GM23338 (cell line): ENCODE measurements at regions not wholly inside any gene's neighbourhood (a gene's known extent, or its start where the extent isn't known, plus 50 kb on each side); places are given as distances from the start of the nearest gene placed in this dataset.

Experiments
- ATAC-seq: fragments of 200-7000 bp; cut with Tn5 transposase; 3 replicates; pipeline ENCODE4 v1.9.1; 2020
- DNase-seq: peaks from one replicate; pipeline ENCODE4 v3.0.0-alpha.2; 2015; ENCODE audit warnings: low spot score
- H2AFZ ChIP-seq: fragments of 200-600 bp; sonication (generic); 2 replicates; pipeline ENCODE4 v1.8.0; 2016; ENCODE audit warnings: antibody characterized with exemption, mild to moderate bottlenecking, moderate library complexity
- H3F3A ChIP-seq: fragments of 200-600 bp; sonication (generic); replicated peaks from 2 replicates; pipeline ENCODE4 v1.8.0; 2017; ENCODE audit warnings: antibody characterized with exemption, mixed run types, low read depth
- H3K27ac ChIP-seq: fragments of 200-600 bp; sonication (generic); 2 replicates; pipeline ENCODE4 v1.6.1; 2016; ENCODE audit warnings: low read depth
- H3K27me3 ChIP-seq: fragments of 200-600 bp; sonication (generic); 2 replicates; pipeline ENCODE4 v1.8.0; 2016; ENCODE audit warnings: mild to moderate bottlenecking, mixed run types, moderate library complexity; ENCODE audit not compliant: insufficient read depth
- H3K36me3 ChIP-seq: fragments of 200-600 bp; sonication (generic); 2 replicates; pipeline ENCODE4 v1.8.0; 2016; ENCODE audit warnings: mild to moderate bottlenecking; ENCODE audit not compliant: insufficient read depth
- H3K4me1 ChIP-seq: fragments of 200-600 bp; sonication (generic); 2 replicates; pipeline ENCODE4 v1.8.0; 2016; ENCODE audit warnings: mild to moderate bottlenecking, moderate library complexity; ENCODE audit not compliant: insufficient read depth
- H3K4me2 ChIP-seq: fragments of 200-600 bp; sonication (generic); 2 replicates; pipeline ENCODE4 v1.7.1; 2017; ENCODE audit warnings: mixed run types
- H3K4me3 ChIP-seq: fragments of 200-600 bp; sonication (generic); 2 replicates; pipeline ENCODE4 v1.6.1; 2016; ENCODE audit warnings: mixed run types
- H3K79me2 ChIP-seq: fragments of 200-600 bp; sonication (generic); replicated peaks from 2 replicates; pipeline ENCODE4 v1.8.0; 2017; ENCODE audit warnings: mild to moderate bottlenecking; ENCODE audit not compliant: insufficient read depth
- H3K9me2 ChIP-seq: fragments of 200-600 bp; sonication (generic); 2 replicates; pipeline ENCODE4 v1.8.0; 2017; ENCODE audit not compliant: insufficient read depth
- H4K20me1 ChIP-seq: fragments of 200-600 bp; sonication (generic); replicated peaks from 2 replicates; pipeline ENCODE4 v1.8.0; 2017; ENCODE audit warnings: mild to moderate bottlenecking; ENCODE audit not compliant: insufficient read depth
- H3K27ac Mint-ChIP-seq: 2 replicates; pipeline ENCODE4 v1.8.0; 2020; ENCODE audit warnings: inconsistent platforms, mild to moderate bottlenecking, moderate library complexity, mixed read lengths
- H3K27me3 Mint-ChIP-seq: 3 replicates; pipeline ENCODE4 v1.8.0; 2022; ENCODE audit warnings: low read depth, mild to moderate bottlenecking, moderate library complexity, mixed read lengths, inconsistent platforms; ENCODE audit not compliant: insufficient read depth, poor library complexity
- H3K36me3 Mint-ChIP-seq: 3 replicates; pipeline ENCODE4 v1.8.0; 2021; ENCODE audit warnings: low read depth, mild to moderate bottlenecking, inconsistent platforms, moderate library complexity, mixed read lengths
- H3K4me1 Mint-ChIP-seq: 3 replicates; pipeline ENCODE4 v1.8.0; 2020; ENCODE audit warnings: mild to moderate bottlenecking, inconsistent platforms, mixed read lengths
- H3K4me3 Mint-ChIP-seq: 3 replicates; pipeline ENCODE4 v1.8.0; 2021; ENCODE audit warnings: moderate library complexity, mild to moderate bottlenecking, inconsistent platforms, mixed read lengths
- H3K9me3 Mint-ChIP-seq: 3 replicates; pipeline ENCODE4 v1.8.0; 2020; ENCODE audit warnings: moderate library complexity, mild to moderate bottlenecking, inconsistent platforms, mixed read lengths
- EZH2 ChIP-seq: fragments of 200-600 bp; sonication (generic); IDR thresholded peaks from one replicate; pipeline ENCODE4 v1.8.0; 2017; ENCODE audit warnings: antibody characterized with exemption, mild to moderate bottlenecking, low read depth; ENCODE audit not compliant: unreplicated experiment
- JUNB ChIP-seq: IDR thresholded peaks from one replicate; pipeline ENCODE4 v1.6.1; 2016; ENCODE audit warnings: antibody characterized with exemption; ENCODE audit not compliant: unreplicated experiment
- ZNF114 ChIP-seq: fragments of 250-450 bp; sonication (Bioruptor Pico); IDR thresholded peaks from 2 replicates; pipeline ENCODE4 v1.5.0; 2020; ENCODE audit warnings: mild to moderate bottlenecking, moderate library complexity
- ZNF331 ChIP-seq: fragments of 250-450 bp; sonication (Bioruptor Pico); IDR thresholded peaks from 2 replicates; pipeline ENCODE4 v1.5.0; 2020; ENCODE audit warnings: low read depth, mild to moderate bottlenecking, moderate library complexity
- TF ChIP-seq, protein P1 (sequence below): IDR thresholded peaks from one replicate; pipeline ENCODE4 v1.6.1; 2018; ENCODE audit warnings: antibody characterized with exemption; ENCODE audit not compliant: unreplicated experiment
- TF ChIP-seq, protein P2 (sequence below): IDR thresholded peaks from 2 replicates; pipeline ENCODE4 v1.6.1; 2016; ENCODE audit warnings: antibody characterized with exemption
- TF ChIP-seq, protein P3 (sequence below), 2 experiments: fragments of 200-600 bp in 1 of 2; sonication (generic) in 1 of 2; conservative IDR thresholded peaks; 2 replicates each; pipeline versions ENCODE4 v1.5.1 to v1.6.1; 2016 to 2017; ENCODE audit warnings: antibody characterized with exemption in 2 of 2, low read depth in 2 of 2, mild to moderate bottlenecking in 2 of 2, moderate library complexity in 1 of 2
- TF ChIP-seq, protein P4 (sequence below): fragments of 250-450 bp; sonication (Bioruptor Pico); IDR thresholded peaks from 2 replicates; pipeline ENCODE4 v1.5.0; 2020; ENCODE audit warnings: mild to moderate bottlenecking, moderate library complexity

DNA sequence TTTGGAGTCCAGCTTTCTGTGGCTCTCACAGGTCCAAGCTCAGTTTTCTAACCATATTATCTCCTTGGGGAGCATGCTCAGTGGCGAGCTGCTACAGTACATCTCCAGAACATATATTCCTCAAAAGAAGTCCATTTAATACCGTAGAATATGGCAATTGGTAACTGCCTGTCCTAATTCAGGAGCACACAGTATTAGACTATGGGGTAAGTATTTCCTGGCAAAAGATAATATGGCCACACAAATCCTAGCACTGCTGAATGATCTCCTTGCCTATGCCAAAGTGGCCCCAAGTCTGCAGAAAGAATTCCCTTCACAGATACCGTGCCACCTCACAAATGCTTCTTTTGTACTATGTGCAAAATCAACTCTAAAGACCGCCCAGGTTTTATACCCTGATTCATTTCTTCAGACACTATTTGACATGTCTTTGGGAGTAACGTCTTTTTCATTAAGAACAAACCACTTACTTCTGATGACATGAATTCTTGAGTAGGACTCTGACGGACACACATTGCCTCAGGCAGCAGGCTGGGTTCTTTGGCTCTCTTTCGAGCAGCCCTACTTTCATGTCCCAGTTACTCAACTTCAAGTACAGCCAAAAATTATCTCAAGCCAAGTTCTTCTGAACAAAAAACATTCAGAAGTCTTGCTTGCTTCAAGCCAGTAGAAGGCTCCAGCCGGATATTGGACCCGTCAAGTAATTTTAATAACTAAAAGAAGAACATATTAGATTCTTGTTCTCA is 368.3 kb upstream of the DCBLD2 start:
- Histone ChIP-seq H3K4me2 (no peak overlapping the region), H3K79me2 (no peaks in the 10 kb centered on the region), H3K27ac (no peak overlapping the region), H3K36me3 (no peaks in the 10 kb centered on the region), H3K4me3 (no peak overlapping the region), H2AFZ (no peak overlapping the region), H3F3A (no peaks in the 10 kb centered on the region), H3K27me3 (no peaks in the 10 kb centered on the region), H4K20me1 (no peaks in the 10 kb centered on the region), H3K9me2 (0 out of 2 replicates have a peak, but pooled peaks cover 3% of the 10 kb centered on the region), H3K4me1 (no peaks in the 10 kb centered on the region)
- Mint-ChIP-seq H3K9me3 (no peaks in the 10 kb centered on the region; the same call in 1 of the 3 replicates), H3K4me3 (no peak overlapping the region), H3K27ac (no peak overlapping the region), H3K27me3 (no peaks in the 10 kb centered on the region), H3K36me3 (no peaks in the 10 kb centered on the region), H3K4me1 (no peaks in the 10 kb centered on the region)
- ATAC-seq (no peak), DNase-seq (no peak)
- TF ChIP-seq, protein P1, sequence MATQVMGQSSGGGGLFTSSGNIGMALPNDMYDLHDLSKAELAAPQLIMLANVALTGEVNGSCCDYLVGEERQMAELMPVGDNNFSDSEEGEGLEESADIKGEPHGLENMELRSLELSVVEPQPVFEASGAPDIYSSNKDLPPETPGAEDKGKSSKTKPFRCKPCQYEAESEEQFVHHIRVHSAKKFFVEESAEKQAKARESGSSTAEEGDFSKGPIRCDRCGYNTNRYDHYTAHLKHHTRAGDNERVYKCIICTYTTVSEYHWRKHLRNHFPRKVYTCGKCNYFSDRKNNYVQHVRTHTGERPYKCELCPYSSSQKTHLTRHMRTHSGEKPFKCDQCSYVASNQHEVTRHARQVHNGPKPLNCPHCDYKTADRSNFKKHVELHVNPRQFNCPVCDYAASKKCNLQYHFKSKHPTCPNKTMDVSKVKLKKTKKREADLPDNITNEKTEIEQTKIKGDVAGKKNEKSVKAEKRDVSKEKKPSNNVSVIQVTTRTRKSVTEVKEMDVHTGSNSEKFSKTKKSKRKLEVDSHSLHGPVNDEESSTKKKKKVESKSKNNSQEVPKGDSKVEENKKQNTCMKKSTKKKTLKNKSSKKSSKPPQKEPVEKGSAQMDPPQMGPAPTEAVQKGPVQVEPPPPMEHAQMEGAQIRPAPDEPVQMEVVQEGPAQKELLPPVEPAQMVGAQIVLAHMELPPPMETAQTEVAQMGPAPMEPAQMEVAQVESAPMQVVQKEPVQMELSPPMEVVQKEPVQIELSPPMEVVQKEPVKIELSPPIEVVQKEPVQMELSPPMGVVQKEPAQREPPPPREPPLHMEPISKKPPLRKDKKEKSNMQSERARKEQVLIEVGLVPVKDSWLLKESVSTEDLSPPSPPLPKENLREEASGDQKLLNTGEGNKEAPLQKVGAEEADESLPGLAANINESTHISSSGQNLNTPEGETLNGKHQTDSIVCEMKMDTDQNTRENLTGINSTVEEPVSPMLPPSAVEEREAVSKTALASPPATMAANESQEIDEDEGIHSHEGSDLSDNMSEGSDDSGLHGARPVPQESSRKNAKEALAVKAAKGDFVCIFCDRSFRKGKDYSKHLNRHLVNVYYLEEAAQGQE = no peak

DNA sequence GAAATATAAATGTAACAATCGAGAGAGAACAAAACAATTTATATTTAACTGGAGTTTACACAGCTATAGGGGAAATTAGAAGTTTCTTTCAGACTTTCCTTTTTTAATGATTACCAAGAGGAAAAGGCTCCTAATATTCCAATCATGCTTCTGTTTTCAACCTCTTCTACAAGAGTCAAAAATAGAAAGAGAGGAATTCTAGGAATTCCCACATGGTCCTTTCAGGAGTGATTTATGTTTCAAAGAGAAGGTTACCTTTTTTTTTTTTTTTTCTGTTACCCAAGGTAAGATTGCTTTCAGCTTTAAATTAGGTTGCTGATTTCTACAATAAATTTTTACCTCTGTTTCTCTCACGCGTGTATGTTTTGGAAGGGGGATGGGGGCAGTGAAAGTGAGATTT is 355.3 kb upstream of the DCBLD2 start:
- Histone ChIP-seq H3K36me3 (no peaks in the 10 kb centered on the region), H3K27ac (no peak overlapping the region), H3K9me2 (peaks cover 9% of the 10 kb centered on the region; the same call in 1 of the 2 replicates), H3K4me2 (peak overlapping the region; percentile 15; the same call in 1 of the 2 replicates), H2AFZ (no peak overlapping the region), H3K4me3 (no peak overlapping the region), H4K20me1 (no peaks in the 10 kb centered on the region), H3K4me1 (peaks cover 8% of the 10 kb centered on the region; the same call in 1 of the 2 replicates), H3K79me2 (no peaks in the 10 kb centered on the region), H3F3A (no peaks in the 10 kb centered on the region), H3K27me3 (no peaks in the 10 kb centered on the region)
- Mint-ChIP-seq H3K9me3 (peaks cover 11% of the 10 kb centered on the region), H3K36me3 (peaks cover 9% of the 10 kb centered on the region; the same call in 1 of the 3 replicates), H3K27me3 (peaks cover 3% of the 10 kb centered on the region), H3K27ac (no peak overlapping the region; the same call in 1 of the 2 replicates), H3K4me3 (no peak overlapping the region), H3K4me1 (peaks cover 7% of the 10 kb centered on the region)
- DNase-seq (peak; percentile 32), ATAC-seq (no peak)
- TF ChIP-seq EZH2 (no peak), ZNF331 (no peak), ZNF114 (CRISPR knock-in tag) (no peak), JUNB (no peak)
- TF ChIP-seq, protein P2, sequence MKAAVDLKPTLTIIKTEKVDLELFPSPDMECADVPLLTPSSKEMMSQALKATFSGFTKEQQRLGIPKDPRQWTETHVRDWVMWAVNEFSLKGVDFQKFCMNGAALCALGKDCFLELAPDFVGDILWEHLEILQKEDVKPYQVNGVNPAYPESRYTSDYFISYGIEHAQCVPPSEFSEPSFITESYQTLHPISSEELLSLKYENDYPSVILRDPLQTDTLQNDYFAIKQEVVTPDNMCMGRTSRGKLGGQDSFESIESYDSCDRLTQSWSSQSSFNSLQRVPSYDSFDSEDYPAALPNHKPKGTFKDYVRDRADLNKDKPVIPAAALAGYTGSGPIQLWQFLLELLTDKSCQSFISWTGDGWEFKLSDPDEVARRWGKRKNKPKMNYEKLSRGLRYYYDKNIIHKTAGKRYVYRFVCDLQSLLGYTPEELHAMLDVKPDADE = no peak
- TF ChIP-seq, protein P3, sequence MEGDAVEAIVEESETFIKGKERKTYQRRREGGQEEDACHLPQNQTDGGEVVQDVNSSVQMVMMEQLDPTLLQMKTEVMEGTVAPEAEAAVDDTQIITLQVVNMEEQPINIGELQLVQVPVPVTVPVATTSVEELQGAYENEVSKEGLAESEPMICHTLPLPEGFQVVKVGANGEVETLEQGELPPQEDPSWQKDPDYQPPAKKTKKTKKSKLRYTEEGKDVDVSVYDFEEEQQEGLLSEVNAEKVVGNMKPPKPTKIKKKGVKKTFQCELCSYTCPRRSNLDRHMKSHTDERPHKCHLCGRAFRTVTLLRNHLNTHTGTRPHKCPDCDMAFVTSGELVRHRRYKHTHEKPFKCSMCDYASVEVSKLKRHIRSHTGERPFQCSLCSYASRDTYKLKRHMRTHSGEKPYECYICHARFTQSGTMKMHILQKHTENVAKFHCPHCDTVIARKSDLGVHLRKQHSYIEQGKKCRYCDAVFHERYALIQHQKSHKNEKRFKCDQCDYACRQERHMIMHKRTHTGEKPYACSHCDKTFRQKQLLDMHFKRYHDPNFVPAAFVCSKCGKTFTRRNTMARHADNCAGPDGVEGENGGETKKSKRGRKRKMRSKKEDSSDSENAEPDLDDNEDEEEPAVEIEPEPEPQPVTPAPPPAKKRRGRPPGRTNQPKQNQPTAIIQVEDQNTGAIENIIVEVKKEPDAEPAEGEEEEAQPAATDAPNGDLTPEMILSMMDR (conservative IDR thresholded peaks at IDR 0.05; ENCODE audit: low read depth in 2 of 2) = no peak
- TF ChIP-seq, protein P4, sequence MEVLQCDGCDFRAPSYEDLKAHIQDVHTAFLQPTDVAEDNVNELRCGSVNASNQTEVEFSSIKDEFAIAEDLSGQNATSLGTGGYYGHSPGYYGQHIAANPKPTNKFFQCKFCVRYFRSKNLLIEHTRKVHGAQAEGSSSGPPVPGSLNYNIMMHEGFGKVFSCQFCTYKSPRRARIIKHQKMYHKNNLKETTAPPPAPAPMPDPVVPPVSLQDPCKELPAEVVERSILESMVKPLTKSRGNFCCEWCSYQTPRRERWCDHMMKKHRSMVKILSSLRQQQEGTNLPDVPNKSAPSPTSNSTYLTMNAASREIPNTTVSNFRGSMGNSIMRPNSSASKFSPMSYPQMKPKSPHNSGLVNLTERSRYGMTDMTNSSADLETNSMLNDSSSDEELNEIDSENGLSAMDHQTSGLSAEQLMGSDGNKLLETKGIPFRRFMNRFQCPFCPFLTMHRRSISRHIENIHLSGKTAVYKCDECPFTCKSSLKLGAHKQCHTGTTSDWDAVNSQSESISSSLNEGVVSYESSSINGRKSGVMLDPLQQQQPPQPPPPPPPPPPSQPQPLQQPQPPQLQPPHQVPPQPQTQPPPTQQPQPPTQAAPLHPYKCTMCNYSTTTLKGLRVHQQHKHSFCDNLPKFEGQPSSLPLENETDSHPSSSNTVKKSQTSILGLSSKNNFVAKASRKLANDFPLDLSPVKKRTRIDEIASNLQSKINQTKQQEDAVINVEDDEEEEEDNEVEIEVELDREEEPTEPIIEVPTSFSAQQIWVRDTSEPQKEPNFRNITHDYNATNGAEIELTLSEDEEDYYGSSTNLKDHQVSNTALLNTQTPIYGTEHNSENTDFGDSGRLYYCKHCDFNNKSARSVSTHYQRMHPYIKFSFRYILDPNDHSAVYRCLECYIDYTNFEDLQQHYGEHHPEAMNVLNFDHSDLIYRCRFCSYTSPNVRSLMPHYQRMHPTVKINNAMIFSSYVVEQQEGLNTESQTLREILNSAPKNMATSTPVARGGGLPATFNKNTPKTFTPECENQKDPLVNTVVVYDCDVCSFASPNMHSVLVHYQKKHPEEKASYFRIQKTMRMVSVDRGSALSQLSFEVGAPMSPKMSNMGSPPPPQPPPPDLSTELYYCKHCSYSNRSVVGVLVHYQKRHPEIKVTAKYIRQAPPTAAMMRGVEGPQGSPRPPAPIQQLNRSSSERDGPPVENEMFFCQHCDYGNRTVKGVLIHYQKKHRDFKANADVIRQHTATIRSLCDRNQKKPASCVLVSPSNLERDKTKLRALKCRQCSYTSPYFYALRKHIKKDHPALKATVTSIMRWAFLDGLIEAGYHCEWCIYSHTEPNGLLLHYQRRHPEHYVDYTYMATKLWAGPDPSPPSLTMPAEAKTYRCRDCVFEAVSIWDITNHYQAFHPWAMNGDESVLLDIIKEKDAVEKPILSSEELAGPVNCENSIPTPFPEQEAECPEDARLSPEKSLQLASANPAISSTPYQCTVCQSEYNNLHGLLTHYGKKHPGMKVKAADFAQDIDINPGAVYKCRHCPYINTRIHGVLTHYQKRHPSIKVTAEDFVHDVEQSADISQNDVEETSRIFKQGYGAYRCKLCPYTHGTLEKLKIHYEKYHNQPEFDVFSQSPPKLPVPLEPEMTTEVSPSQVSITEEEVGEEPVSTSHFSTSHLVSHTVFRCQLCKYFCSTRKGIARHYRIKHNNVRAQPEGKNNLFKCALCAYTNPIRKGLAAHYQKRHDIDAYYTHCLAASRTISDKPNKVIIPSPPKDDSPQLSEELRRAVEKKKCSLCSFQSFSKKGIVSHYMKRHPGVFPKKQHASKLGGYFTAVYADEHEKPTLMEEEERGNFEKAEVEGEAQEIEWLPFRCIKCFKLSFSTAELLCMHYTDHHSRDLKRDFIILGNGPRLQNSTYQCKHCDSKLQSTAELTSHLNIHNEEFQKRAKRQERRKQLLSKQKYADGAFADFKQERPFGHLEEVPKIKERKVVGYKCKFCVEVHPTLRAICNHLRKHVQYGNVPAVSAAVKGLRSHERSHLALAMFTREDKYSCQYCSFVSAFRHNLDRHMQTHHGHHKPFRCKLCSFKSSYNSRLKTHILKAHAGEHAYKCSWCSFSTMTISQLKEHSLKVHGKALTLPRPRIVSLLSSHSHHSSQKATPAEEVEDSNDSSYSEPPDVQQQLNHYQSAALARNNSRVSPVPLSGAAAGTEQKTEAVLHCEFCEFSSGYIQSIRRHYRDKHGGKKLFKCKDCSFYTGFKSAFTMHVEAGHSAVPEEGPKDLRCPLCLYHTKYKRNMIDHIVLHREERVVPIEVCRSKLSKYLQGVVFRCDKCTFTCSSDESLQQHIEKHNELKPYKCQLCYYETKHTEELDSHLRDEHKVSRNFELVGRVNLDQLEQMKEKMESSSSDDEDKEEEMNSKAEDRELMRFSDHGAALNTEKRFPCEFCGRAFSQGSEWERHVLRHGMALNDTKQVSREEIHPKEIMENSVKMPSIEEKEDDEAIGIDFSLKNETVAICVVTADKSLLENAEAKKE (CRISPR knock-in tag) = no peak
